CD14-positive monocyte (primary cell): ENCODE measurements at regions not wholly inside any gene's neighbourhood (a gene's known extent, or its start where the extent isn't known, plus 50 kb on each side); places are given as distances from the start of the nearest gene placed in this dataset.

Source experiments
- DNase-seq, 3 donors: peaks; one replicate each; pipeline ENCODE4 v3.0.0-alpha.2; 2011 to 2022
- H2AFZ ChIP-seq: 2 replicates; pipeline ENCODE4 v1.6.0; 2012; ENCODE audit warnings: mild to moderate bottlenecking, low read depth, low read length, inconsistent platforms; ENCODE audit not compliant: insufficient read depth, poor library complexity, severe bottlenecking
- H3K27ac ChIP-seq, 2 donors: 1 replicate in 1 of 2; 2 replicates in 1 of 2; pipeline ENCODE4 v1.5.1; 2012 to 2013; ENCODE audit warnings: low read length in 2 of 2, control low read depth in 1 of 2, inconsistent platforms in 1 of 2, low read depth in 1 of 2, mild to moderate bottlenecking in 1 of 2
- H3K27me3 ChIP-seq, 2 donors: one replicate each; pipeline versions ENCODE4 v1.6.0 to v1.6.1; 2011 to 2013; ENCODE audit warnings: low read length in 2 of 2; ENCODE audit not compliant: control insufficient read depth in 2 of 2, insufficient read depth in 2 of 2
- H3K36me3 ChIP-seq, 2 donors: replicated peaks in 1 of 2; 1 replicate in 1 of 2; 2 replicates in 1 of 2; pipeline versions ENCODE4 v1.5.1 to v1.6.1; 2012 to 2013; ENCODE audit warnings: low read length in 2 of 2, control low read depth in 1 of 2, inconsistent platforms in 1 of 2, mild to moderate bottlenecking in 1 of 2; ENCODE audit not compliant: insufficient read depth in 2 of 2, control insufficient read depth in 1 of 2
- H3K4me1 ChIP-seq, 2 donors: 1 replicate in 1 of 2; 2 replicates in 1 of 2; pipeline versions ENCODE4 v1.5.1 to v1.6.1; 2012 to 2013; ENCODE audit warnings: low read length in 2 of 2, control low read depth in 1 of 2, inconsistent platforms in 1 of 2, mild to moderate bottlenecking in 1 of 2, moderate library complexity in 1 of 2; ENCODE audit not compliant: insufficient read depth in 2 of 2, control insufficient read depth in 1 of 2
- H3K4me2 ChIP-seq: replicated peaks from 2 replicates; pipeline ENCODE3; 2012; ENCODE audit warnings: low read length, moderate library complexity, mild to moderate bottlenecking; ENCODE audit not compliant: poor library complexity, severe bottlenecking; ENCODE audit errors: extremely low read depth
- H3K4me3 ChIP-seq, 3 experiments: fragments of 200-600 bp in 1 of 3; sonication (generic) in 1 of 3; replicated peaks in 1 of 3; 1 replicate in 2 of 3; 2 replicates in 1 of 3; pipeline ENCODE4 v1.5.1; 2011 to 2013; ENCODE audit warnings: low read length in 3 of 3, mild to moderate bottlenecking in 3 of 3, control low read depth in 2 of 3, low read depth in 2 of 3, inconsistent platforms in 1 of 3, moderate library complexity in 1 of 3
- H3K79me2 ChIP-seq: 2 replicates; pipeline ENCODE4 v1.6.0; 2012; ENCODE audit warnings: mild to moderate bottlenecking, control low read depth, inconsistent platforms, low read length, moderate library complexity; ENCODE audit not compliant: insufficient read depth
- H3K9ac ChIP-seq: 2 replicates; pipeline ENCODE4 v1.6.0; 2017; ENCODE audit warnings: low read length, mild to moderate bottlenecking; ENCODE audit not compliant: insufficient read depth, poor library complexity, severe bottlenecking
- H3K9me3 ChIP-seq, 2 donors: replicated peaks in 1 of 2; 1 replicate in 1 of 2; 2 replicates in 1 of 2; pipeline versions ENCODE4 v1.5.1 to v1.6.1; 2012 to 2013; ENCODE audit warnings: low read length in 2 of 2, control low read depth in 1 of 2; ENCODE audit not compliant: control insufficient read depth in 1 of 2, insufficient read depth in 1 of 2
- H4K20me1 ChIP-seq: 2 replicates; pipeline ENCODE4 v1.6.0; 2012; ENCODE audit warnings: mild to moderate bottlenecking, low read length, control low read depth, moderate library complexity; ENCODE audit not compliant: insufficient read depth
- H3K27ac Mint-ChIP-seq, 7 donors: one replicate each; pipeline ENCODE4 v1.8.0; 2020; ENCODE audit warnings: mild to moderate bottlenecking in 7 of 7, mixed read lengths in 7 of 7, moderate library complexity in 6 of 7, inconsistent platforms in 2 of 7
- H3K27me3 Mint-ChIP-seq, 3 donors: one replicate each; pipeline ENCODE4 v1.8.0; 2021 to 2022; ENCODE audit warnings: low read depth in 3 of 3, mild to moderate bottlenecking in 3 of 3, mixed read lengths in 3 of 3, moderate library complexity in 3 of 3, inconsistent platforms in 1 of 3
- H3K36me3 Mint-ChIP-seq, 2 donors: one replicate each; pipeline ENCODE4 v1.8.0; 2020; ENCODE audit warnings: mixed read lengths in 2 of 2, inconsistent platforms in 1 of 2, mild to moderate bottlenecking in 1 of 2
- H3K4me1 Mint-ChIP-seq: one replicate; pipeline ENCODE4 v1.8.0; 2020; ENCODE audit warnings: mild to moderate bottlenecking, mixed read lengths
- H3K4me3 Mint-ChIP-seq, 2 donors: one replicate each; pipeline ENCODE4 v1.8.0; 2020; ENCODE audit warnings: mild to moderate bottlenecking in 2 of 2, mixed read lengths in 2 of 2, moderate library complexity in 1 of 2
- H3K9me3 Mint-ChIP-seq, 7 donors: one replicate each; pipeline ENCODE4 v1.8.0; 2020 to 2022; ENCODE audit warnings: mixed read lengths in 7 of 7, mild to moderate bottlenecking in 6 of 7, moderate library complexity in 6 of 7, inconsistent platforms in 2 of 7
- CTCF ChIP-seq: fragments of 200-600 bp; IDR thresholded peaks from one replicate; pipeline ENCODE4 v1.8.0; 2022; ENCODE audit warnings: antibody characterized with exemption, mild to moderate bottlenecking
- WGBS: methylation state at CpG from one replicate; pipeline ENCODE4 v1.1.5; 2013; ENCODE audit warnings: missing lambda C conversion rate; ENCODE audit not compliant: insufficient coverage; 5-methylcytosine and 5-hydroxymethylcytosine counted together
- intact Hi-C, 2 donors: fragments of 100-400 bp; cut with micrococcal nuclease; formaldehyde crosslinking; loops; one replicate each; pipeline versions ENCODE4 v1.15.0 to v1.15.1; 2023

DNA sequence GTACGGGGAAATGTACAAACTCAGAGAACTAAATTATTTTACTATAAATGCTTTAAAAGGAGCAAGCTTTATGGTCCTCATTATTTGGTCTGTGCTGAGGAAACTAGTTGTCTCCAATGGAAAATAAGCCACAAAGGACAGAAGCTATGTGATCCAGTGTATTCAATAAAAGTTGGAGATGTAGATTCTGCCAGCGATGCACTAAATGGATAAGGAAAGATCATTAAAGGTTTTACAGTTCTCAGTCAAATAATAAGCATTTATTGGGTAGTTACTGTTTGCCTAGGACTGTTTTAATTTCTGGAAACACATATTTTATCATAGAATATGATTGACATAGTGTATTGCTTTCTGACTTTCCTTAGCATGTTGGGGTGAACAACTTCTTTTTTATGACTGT, 458.9 kb upstream of the STXBP6 start:
- Histone ChIP-seq H3K4me2 (no peak overlapping the region), H3K79me2 (no peaks in the 10 kb centered on the region), H2AFZ (no peak overlapping the region), H3K4me3 (no peak overlapping the region), H3K27ac (no peak overlapping the region), H3K4me1 (no peaks in the 10 kb centered on the region), H4K20me1 (no peaks in the 10 kb centered on the region), H3K27me3 (no peaks in the 10 kb centered on the region), H3K9me3 (no peaks in the 10 kb centered on the region), H3K9ac (no peak overlapping the region), H3K36me3 (no peaks in the 10 kb centered on the region)
- no peak overlapping the region for H3K27ac Mint-ChIP-seq
- H3K9me3 Mint-ChIP-seq = peaks cover 0 to 9% (median 3%) of the 10 kb centered on the region in 7 donors
- no peaks in the 10 kb centered on the region for H3K36me3 Mint-ChIP-seq
- no CpG with 5 or more reads among the region's 2 CpGs for WGBS
- H3K27me3 Mint-ChIP-seq = peaks cover 0 to 1% (median 0%) of the 10 kb centered on the region in 3 donors
- no peak overlapping the region for H3K4me3 Mint-ChIP-seq
- DNase-seq = no peak
- H3K4me1 Mint-ChIP-seq = no peaks in the 10 kb centered on the region
- no peak for TF ChIP-seq CTCF
- intact Hi-C loops = no loop called here

GRCh38 chr14:25501749-25502148, 451.8 kb upstream of the STXBP6 start:
- H3K4me3 Mint-ChIP-seq = no peak overlapping the region

More at GRCh38 chr14:25501749-25502148, 451.8 kb upstream of the STXBP6 start:
- H3K27ac ChIP-seq = no peak overlapping the region
- no peak for TF ChIP-seq CTCF
- H3K79me2 ChIP-seq = no peaks in the 10 kb centered on the region
- peaks cover 0 to 1% (median 0%) of the 10 kb centered on the region in 3 donors for H3K27me3 Mint-ChIP-seq
- no CpG with 5 or more reads among the region's 6 CpGs for WGBS
- H3K9ac ChIP-seq = no peak overlapping the region
- no peak overlapping the region for H2AFZ ChIP-seq
- H3K4me1 Mint-ChIP-seq = no peaks in the 10 kb centered on the region
- H3K9me3 ChIP-seq = no peaks in the 10 kb centered on the region
- no peak overlapping the region for H3K4me3 ChIP-seq
- no peaks in the 10 kb centered on the region for H3K4me1 ChIP-seq
- H3K27me3 ChIP-seq = no peaks in the 10 kb centered on the region
- intact Hi-C loops = no loop called here
- DNase-seq = no peak
- no peaks in the 10 kb centered on the region for H4K20me1 ChIP-seq
- no peak overlapping the region for H3K4me2 ChIP-seq
- no peak overlapping the region for H3K27ac Mint-ChIP-seq
- H3K9me3 Mint-ChIP-seq = peaks cover 0 to 6% (median 0%) of the 10 kb centered on the region in 7 donors
- no peaks in the 10 kb centered on the region for H3K36me3 ChIP-seq
- H3K36me3 Mint-ChIP-seq = no peaks in the 10 kb centered on the region
